ENCODE measurements at regions not wholly inside any gene's neighbourhood (a gene's known extent, or its start where the extent isn't known, plus 50 kb on each side); places are given as distances from the start of the nearest gene placed in this dataset.

DNA sequence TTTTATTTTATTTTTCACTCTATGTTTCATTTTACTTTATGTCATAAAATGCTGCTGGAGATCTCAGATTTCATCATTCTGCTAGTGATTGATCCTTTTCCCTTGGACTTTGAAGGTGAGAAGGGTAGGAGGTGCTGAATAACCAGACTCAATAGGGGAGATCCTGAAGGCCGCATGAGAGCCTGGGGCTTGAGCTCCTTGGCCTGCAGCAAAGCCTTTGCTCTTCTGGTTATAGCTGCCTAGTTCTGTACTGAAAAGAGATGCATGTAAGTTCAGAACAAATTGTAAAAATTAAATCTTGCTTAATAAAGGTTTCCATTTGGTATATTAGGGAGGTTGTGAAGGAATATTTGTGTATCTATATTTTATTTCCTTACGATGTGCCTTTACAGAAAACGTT, 430.2 kb downstream of the QKI start:
- no peaks in the 10 kb centered on the region for H3K36me3 ChIP-seq
- intact Hi-C loops (cut with DNase I), result no loop called here
- TF ChIP-seq POLR2A (IDR thresholded peaks at IDR 0.05) (no peak), POLR2AphosphoS5 (IDR thresholded peaks at IDR 0.05) (no peak), CTCF (IDR thresholded peaks at IDR 0.05) (no peak)
- H3K27me3 ChIP-seq (replicated peaks; ENCODE audit: insufficient read depth), result no peaks in the 10 kb centered on the region
- no peaks in the 10 kb centered on the region for H3K4me1 ChIP-seq (replicated peaks)
- 73% methylated on average over 3 of the region's 3 CpGs for WGBS
- no peaks in the 10 kb centered on the region for H3K9me3 ChIP-seq
- H3K27ac ChIP-seq, result no peak overlapping the region
- DNase-seq (ENCODE audit: low spot score), result no peak
- H3K4me3 ChIP-seq, result no peak overlapping the region

GRCh38 chr6:163844357-163844756, 429.8 kb downstream of the QKI start:
- TF ChIP-seq CTCF (IDR thresholded peaks at IDR 0.05) (no peak), POLR2A (IDR thresholded peaks at IDR 0.05) (no peak), POLR2AphosphoS5 (IDR thresholded peaks at IDR 0.05) (no peak)
- no peak for DNase-seq (ENCODE audit: low spot score)
- Histone ChIP-seq H3K36me3 (no peaks in the 10 kb centered on the region), H3K4me3 (no peak overlapping the region), H3K9me3 (no peaks in the 10 kb centered on the region), H3K27me3 (replicated peaks; ENCODE audit: insufficient read depth) (no peaks in the 10 kb centered on the region), H3K4me1 (replicated peaks) (no peaks in the 10 kb centered on the region), H3K27ac (no peak overlapping the region)
- WGBS, result 90% methylated on average over 7 of the region's 7 CpGs
- intact Hi-C loops (cut with DNase I), result no loop called here

GRCh38 chr6:163843218-163843617, 428.7 kb downstream of the QKI start:
- WGBS, result 57% methylated on average over 3 of the region's 3 CpGs
- intact Hi-C loops (cut with DNase I), result no loop called here

GRCh38 chr6:163842467-163842866, 427.9 kb downstream of the QKI start:
- Histone ChIP-seq H3K4me3 (no peak overlapping the region), H3K9me3 (no peaks in the 10 kb centered on the region), H3K27me3 (replicated peaks; ENCODE audit: insufficient read depth) (no peaks in the 10 kb centered on the region), H3K4me1 (replicated peaks) (no peaks in the 10 kb centered on the region), H3K27ac (no peak overlapping the region), H3K36me3 (no peaks in the 10 kb centered on the region)
- no peak for TF ChIP-seq POLR2A (IDR thresholded peaks at IDR 0.05)
- TF ChIP-seq POLR2AphosphoS5 (IDR thresholded peaks at IDR 0.05), result no peak
- TF ChIP-seq CTCF (IDR thresholded peaks at IDR 0.05), result no peak
- intact Hi-C loops (cut with DNase I), result no loop called here
- no peak for DNase-seq (ENCODE audit: low spot score)

More at GRCh38 chr6:163843218-163843617, 428.7 kb downstream of the QKI start:
- H3K4me3 ChIP-seq, result no peak overlapping the region
- no peak for TF ChIP-seq POLR2A (IDR thresholded peaks at IDR 0.05)
- no peaks in the 10 kb centered on the region for H3K9me3 ChIP-seq
- no peaks in the 10 kb centered on the region for H3K4me1 ChIP-seq (replicated peaks)
- DNase-seq (ENCODE audit: low spot score), result no peak
- H3K36me3 ChIP-seq, result no peaks in the 10 kb centered on the region
- no peaks in the 10 kb centered on the region for H3K27me3 ChIP-seq (replicated peaks; ENCODE audit: insufficient read depth)
- H3K27ac ChIP-seq, result no peak overlapping the region

DNA sequence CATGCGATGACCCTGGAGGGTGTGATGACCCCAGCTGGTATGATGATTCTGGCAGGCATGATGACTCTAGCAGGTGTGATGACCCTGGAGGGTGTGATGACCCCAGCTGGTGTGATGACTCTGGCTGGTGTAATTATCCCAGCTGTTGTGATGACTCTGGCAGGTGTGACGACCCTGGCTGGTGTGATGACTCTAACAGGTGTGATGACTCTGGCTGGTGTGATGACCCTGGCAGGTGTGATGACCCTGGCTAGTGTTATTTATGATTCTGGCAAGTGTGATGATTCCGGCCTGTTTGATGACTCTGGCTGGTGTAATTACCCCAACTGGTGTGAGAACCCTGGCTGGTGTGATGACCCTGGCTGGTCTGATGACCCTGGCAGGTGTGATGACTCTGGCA, 427.2 kb downstream of the QKI start:
- Histone ChIP-seq H3K27me3 (replicated peaks; ENCODE audit: insufficient read depth) (no peaks in the 10 kb centered on the region), H3K4me3 (no peak overlapping the region), H3K4me1 (replicated peaks) (no peaks in the 10 kb centered on the region), H3K27ac (no peak overlapping the region), H3K36me3 (no peaks in the 10 kb centered on the region), H3K9me3 (no peaks in the 10 kb centered on the region)
- DNase-seq (ENCODE audit: low spot score), result no peak
- intact Hi-C loops (cut with DNase I), result no loop called here
- 78% methylated on average over 3 of the region's 3 CpGs for WGBS
- TF ChIP-seq POLR2A (IDR thresholded peaks at IDR 0.05), result no peak
- no peak for TF ChIP-seq POLR2AphosphoS5 (IDR thresholded peaks at IDR 0.05)
- no peak for TF ChIP-seq CTCF (IDR thresholded peaks at IDR 0.05)
